Epithelial cell of proximal tubule (primary cell): ENCODE measurements at regions not wholly inside any gene's neighbourhood (a gene's known extent, or its start where the extent isn't known, plus 50 kb on each side); places are given as distances from the start of the nearest gene placed in this dataset.

Experiments used
- DNase-seq: peaks from one replicate; pipeline ENCODE4 v3.0.0-alpha.2; 2011; ENCODE audit warnings: low read depth
- H3K4me3 ChIP-seq: 2 replicates; pipeline ENCODE4 v1.5.1; 2011; ENCODE audit warnings: low read depth, mild to moderate bottlenecking, low read length
- CTCF ChIP-seq: conservative IDR thresholded peaks from 2 replicates; pipeline ENCODE4 v1.5.1; 2012; ENCODE audit warnings: low read depth, mild to moderate bottlenecking, low read length

GRCh38 chr11:112810951-112811350 is 150.3 kb upstream of the NCAM1 start:
- H3K4me3 ChIP-seq: no peak overlapping the region
- no peak for DNase-seq
- TF ChIP-seq CTCF: no peak

- no peak for DNase-seq
- H3K4me3 ChIP-seq: no peak overlapping the region
- TF ChIP-seq CTCF: no peak
Observed at GRCh38 chr11:112811783-112812182, 149.4 kb upstream of the NCAM1 start.

GRCh38 chr11:112812729-112813128 is 148.5 kb upstream of the NCAM1 start:
- no peak overlapping the region for H3K4me3 ChIP-seq
- TF ChIP-seq CTCF: no peak
- no peak for DNase-seq

GRCh38 chr11:112814168-112814567 is 147.1 kb upstream of the NCAM1 start:
- TF ChIP-seq CTCF: no peak
- no peak overlapping the region for H3K4me3 ChIP-seq
- no peak for DNase-seq

- TF ChIP-seq CTCF: no peak
- no peak for DNase-seq
- no peak overlapping the region for H3K4me3 ChIP-seq
Observed at GRCh38 chr11:112817376-112817775, 143.8 kb upstream of the NCAM1 start.

GRCh38 chr11:112822478-112823274 is 138.5 kb upstream of the NCAM1 start:
- no peak for TF ChIP-seq CTCF
- DNase-seq: peak; percentile 35

GRCh38 chr11:112826026-112826425 is 135.2 kb upstream of the NCAM1 start:
- no peak for DNase-seq
- no peak overlapping the region for H3K4me3 ChIP-seq
- TF ChIP-seq CTCF: no peak

More at GRCh38 chr11:112822478-112823274, 138.5 kb upstream of the NCAM1 start:
- no peak overlapping the region for H3K4me3 ChIP-seq
